ENCODE measurements at regions not wholly inside any gene's neighbourhood (a gene's known extent, or its start where the extent isn't known, plus 50 kb on each side); places are given as distances from the start of the nearest gene placed in this dataset.

DNA sequence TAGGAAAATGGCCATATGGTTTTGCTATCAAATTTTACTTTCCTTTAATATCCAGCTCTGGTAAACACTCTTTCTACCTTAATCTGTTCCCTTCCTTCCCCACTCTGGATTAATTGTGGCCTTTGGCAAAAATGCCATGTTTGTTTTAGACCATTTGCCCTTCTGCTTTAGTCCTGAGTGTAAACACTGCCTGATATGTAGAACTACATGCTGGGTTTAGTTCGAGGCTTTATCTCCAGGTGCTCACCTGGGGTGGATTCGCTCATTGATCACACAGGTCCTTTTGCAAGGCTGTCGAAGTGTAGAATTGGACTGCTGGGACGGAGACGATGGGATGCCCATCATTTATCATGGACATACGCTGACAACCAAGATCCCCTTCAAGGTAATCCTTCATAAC is 94.1 kb downstream of the NOC3L start:
- Histone ChIP-seq H3K36me3 (ENCODE audit: low read depth, missing control alignments) (no peaks in the 10 kb centered on the region), H3K4me1 (no peaks in the 10 kb centered on the region), H3K27me3 (no peaks in the 10 kb centered on the region), H3K27ac (no peak overlapping the region), H3K4me3 (no peak overlapping the region), H3K9me3 (no peaks in the 10 kb centered on the region)
- WGBS, 2 donors = 89 to 97% methylated on average over 6 of the region's 6 CpGs
- DNase-seq = no peak
- TF ChIP-seq, protein P1, sequence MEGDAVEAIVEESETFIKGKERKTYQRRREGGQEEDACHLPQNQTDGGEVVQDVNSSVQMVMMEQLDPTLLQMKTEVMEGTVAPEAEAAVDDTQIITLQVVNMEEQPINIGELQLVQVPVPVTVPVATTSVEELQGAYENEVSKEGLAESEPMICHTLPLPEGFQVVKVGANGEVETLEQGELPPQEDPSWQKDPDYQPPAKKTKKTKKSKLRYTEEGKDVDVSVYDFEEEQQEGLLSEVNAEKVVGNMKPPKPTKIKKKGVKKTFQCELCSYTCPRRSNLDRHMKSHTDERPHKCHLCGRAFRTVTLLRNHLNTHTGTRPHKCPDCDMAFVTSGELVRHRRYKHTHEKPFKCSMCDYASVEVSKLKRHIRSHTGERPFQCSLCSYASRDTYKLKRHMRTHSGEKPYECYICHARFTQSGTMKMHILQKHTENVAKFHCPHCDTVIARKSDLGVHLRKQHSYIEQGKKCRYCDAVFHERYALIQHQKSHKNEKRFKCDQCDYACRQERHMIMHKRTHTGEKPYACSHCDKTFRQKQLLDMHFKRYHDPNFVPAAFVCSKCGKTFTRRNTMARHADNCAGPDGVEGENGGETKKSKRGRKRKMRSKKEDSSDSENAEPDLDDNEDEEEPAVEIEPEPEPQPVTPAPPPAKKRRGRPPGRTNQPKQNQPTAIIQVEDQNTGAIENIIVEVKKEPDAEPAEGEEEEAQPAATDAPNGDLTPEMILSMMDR (IDR thresholded peaks at IDR 0.05) = no peak
- TF ChIP-seq POLR2A (IDR thresholded peaks at IDR 0.05) = no peak
- intact Hi-C loops (cut with DNase I; ENCODE audit: low total_unique reads) = no loop called here

DNA sequence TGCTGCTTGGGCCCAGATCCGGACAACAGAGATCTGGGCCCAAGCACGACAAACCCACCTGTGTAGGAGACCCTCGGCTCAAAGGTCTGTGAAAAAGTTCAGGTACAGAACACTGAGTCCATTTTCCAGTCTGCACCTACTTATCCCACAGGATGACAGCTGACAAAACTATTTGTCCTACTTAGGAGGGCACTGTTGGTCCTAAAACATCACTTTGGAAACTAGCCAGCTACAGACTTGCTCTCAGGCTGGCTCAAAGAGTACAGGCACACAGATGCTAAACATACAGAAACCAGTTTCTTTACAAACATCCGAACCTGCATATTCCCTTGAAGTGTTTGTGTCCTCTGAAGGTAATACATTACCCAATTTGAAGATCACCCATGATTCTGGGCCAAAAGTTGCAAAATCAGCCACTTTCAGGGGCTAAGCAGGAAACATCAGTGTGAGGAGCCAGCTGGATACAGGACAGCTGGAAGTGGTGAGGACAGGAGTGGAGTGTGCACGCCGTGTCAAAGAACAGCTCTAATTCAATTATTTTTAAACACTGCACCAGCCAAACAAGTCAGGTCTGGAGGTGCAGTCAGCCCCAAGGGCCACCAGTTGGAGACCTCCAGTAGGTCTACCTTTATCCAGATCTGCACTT is 88.5 kb downstream of the NOC3L start:
- no peak overlapping the region for H3K27ac ChIP-seq
- peak; percentile 54 for DNase-seq

DNA sequence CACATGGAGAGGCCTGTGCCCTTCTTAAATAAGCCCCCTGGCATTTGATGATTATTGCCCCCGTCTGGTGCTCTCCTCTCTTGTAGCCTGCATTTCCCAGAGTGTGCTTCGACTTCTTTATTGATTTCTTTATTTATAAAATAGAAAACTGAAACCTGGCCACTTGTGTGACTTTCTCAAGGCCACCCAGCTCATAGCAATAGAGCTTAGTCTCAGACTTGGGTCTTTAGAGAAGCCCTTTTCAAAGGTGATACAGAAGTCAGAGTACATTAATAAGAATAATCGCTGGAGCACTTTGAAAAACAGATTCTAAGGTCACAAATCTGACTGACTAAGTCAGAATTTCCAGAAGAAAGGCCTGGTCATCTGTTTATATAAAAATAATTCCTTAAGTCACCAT is 86.6 kb downstream of the NOC3L start:
- TF ChIP-seq, protein P1 (IDR thresholded peaks at IDR 0.05) = no peak
- TF ChIP-seq POLR2A (IDR thresholded peaks at IDR 0.05) = no peak
- no peak overlapping the region for H3K4me3 ChIP-seq

More for the DNA sequence above, 88.5 kb downstream of the NOC3L start:
- no peaks in the 10 kb centered on the region for H3K36me3 ChIP-seq (ENCODE audit: low read depth, missing control alignments)
- intact Hi-C loops (cut with DNase I; ENCODE audit: low total_unique reads) = no loop called here
- H3K4me1 ChIP-seq = peaks cover 9% of the 10 kb centered on the region
- H3K9me3 ChIP-seq = no peaks in the 10 kb centered on the region
- TF ChIP-seq, protein P1 (IDR thresholded peaks at IDR 0.05) = no peak
- TF ChIP-seq POLR2A (IDR thresholded peaks at IDR 0.05) = no peak
- H3K27me3 ChIP-seq = no peaks in the 10 kb centered on the region
- WGBS, 2 donors = 67 to 68% methylated on average over 6 of the region's 6 CpGs
- H3K4me3 ChIP-seq = no peak overlapping the region

DNA sequence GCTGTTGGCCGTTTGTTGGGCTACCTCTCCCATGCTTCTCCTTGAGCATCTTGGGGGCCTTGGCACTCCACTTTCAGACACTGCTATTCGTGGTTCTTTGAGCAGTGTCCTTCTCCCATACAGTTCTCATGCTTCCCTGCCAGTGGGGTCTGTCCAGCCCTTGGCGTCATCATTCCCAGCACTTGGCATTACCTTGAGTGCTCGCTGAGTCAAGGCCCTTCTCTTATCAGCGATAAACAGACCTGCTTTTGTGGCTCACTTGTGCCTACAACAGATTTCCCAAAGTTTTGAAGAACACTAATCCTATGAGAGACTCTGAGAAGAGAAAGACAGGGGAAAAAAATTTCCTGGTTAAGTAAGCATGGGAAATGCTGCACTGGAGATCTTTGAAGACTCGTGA is 85.3 kb downstream of the NOC3L start:
- Histone ChIP-seq H3K4me3 (no peak overlapping the region), H3K9me3 (no peaks in the 10 kb centered on the region), H3K27me3 (no peaks in the 10 kb centered on the region), H3K27ac (no peak overlapping the region), H3K36me3 (ENCODE audit: low read depth, missing control alignments) (no peaks in the 10 kb centered on the region), H3K4me1 (peaks cover 9% of the 10 kb centered on the region)
- intact Hi-C loops (cut with DNase I; ENCODE audit: low total_unique reads) = no loop called here
- 71 to 84% methylated on average over 6 of the region's 6 CpGs for WGBS, 2 donors
- no peak for DNase-seq
- TF ChIP-seq POLR2A (IDR thresholded peaks at IDR 0.05) = no peak
- TF ChIP-seq, protein P1 (IDR thresholded peaks at IDR 0.05) = no peak

More for the DNA sequence above, 86.6 kb downstream of the NOC3L start:
- intact Hi-C loops (cut with DNase I; ENCODE audit: low total_unique reads) = no loop called here
- Histone ChIP-seq H3K36me3 (ENCODE audit: low read depth, missing control alignments) (no peaks in the 10 kb centered on the region), H3K4me1 (peaks cover 9% of the 10 kb centered on the region), H3K9me3 (no peaks in the 10 kb centered on the region), H3K27ac (no peak overlapping the region), H3K27me3 (no peaks in the 10 kb centered on the region)
- 77 to 78% methylated on average over 3 of the region's 3 CpGs for WGBS, 2 donors
- no peak for DNase-seq

Measured in testis (tissue), 2 donors.